HG02759 (cell line): ENCODE measurements at regions not wholly inside any gene's neighbourhood (a gene's known extent, or its start where the extent isn't known, plus 50 kb on each side); places are given as distances from the start of the nearest gene placed in this dataset.

Source experiments
- ATAC-seq: cut with Tn5 transposase; IDR thresholded peaks from one replicate; pipeline ENCODE4 v1.9.1; 2021; ENCODE audit warnings: mild to moderate bottlenecking, moderate library complexity; ENCODE audit not compliant: unreplicated experiment

DNA sequence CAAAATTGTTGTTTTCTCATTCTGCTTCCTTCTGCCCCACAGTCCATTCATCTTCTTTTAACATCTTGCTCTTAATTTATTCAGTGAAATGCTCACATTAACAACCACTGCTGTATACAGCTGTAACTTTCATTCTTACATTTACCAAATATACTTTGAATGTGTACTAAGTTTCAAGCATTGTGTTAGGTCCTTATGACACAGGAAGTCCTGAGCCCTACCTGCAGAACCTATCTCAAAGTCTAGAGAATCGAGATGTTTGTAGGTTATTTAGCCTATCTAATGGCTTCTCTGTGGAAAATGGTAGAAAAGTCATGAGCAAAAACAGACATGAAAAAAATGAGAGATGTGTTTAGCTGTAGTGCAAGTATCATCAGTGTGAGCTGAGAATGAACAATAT is 117.6 kb upstream of the MGAT4C start:
- no peak for ATAC-seq

DNA sequence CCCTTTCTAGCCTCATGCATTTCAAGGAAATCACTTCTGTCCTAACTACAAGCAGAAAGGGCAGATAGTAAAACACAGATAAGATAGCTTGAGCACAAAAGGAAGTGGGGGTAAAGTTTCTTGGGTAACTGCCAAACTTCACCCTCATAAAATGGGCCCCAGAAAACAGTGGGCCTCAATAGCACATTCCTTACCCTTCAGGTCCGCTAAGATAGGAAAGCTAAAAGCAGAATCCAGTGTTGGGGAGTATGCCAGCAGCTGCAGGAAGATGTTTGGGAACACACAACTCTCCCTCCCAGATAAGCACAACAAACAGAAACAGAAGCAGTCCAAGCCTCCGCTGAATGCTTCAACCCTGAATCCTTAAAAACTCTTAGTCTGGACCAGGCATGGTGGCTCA is 110.9 kb upstream of the MGAT4C start:
- ATAC-seq = no peak

DNA sequence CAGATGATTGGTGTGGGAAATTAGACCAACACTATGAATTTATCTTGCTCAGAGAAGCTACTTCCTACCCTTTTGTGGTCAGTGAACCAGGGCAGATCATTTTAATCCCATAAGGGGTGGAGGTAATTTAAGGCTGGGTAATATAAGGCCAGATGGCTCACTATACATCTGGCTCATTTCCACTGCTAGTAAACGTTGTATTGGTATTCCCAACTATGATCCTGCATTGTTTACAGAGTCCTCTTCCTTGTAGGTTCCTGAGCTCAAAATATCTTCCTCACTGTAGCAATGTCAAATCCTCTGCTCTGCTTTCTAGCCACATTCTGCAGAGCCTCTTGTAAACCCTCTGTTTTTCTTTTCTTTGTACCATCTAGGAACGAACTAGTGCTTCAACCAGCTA is 93.0 kb upstream of the MGAT4C start:
- no peak for ATAC-seq

DNA sequence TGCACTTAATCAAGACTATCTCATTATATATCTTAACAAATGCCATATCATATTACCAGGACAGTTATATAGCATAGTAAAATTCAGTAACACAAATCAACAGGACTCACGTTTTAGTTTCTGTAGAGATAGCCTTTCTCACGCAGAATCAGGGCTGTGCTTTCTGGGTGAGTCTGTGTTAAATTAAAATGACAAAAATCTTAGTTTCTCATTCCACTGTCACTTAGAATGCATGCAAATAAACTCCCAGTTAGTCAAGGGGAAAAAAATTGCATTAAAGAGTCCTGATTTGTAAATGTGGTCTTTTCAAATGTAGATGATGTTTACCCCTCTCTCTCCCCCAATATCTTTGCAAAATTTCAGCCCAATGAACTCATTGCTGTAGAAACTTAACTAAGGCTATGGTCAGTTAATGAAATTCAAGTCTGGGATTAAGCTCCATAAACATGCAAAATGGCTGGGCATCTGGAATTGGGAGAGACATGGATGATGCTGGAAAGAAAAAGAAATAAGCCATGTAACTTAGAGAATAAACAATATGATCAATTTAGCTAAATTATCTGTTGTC is 77.8 kb upstream of the MGAT4C start:
- ATAC-seq = no peak

DNA sequence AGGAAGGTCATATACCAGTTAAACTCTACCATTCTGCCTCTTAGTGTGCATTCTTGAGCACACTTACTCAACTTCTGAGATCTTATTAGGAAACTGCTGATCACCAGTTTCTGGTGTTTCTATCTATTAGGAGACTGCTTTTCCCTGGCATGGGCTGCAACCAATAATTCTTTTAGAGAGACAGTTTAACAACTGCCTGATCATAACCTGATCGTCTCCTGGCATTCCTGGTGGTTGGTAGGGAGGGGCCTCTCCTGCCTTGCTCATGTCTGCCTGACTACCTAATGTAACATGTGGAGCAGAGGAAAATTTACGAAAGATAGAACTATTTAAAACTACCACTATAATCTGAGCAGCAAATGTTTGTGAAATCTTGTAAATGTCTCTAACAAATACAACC is 75.3 kb upstream of the MGAT4C start:
- ATAC-seq = no peak

DNA sequence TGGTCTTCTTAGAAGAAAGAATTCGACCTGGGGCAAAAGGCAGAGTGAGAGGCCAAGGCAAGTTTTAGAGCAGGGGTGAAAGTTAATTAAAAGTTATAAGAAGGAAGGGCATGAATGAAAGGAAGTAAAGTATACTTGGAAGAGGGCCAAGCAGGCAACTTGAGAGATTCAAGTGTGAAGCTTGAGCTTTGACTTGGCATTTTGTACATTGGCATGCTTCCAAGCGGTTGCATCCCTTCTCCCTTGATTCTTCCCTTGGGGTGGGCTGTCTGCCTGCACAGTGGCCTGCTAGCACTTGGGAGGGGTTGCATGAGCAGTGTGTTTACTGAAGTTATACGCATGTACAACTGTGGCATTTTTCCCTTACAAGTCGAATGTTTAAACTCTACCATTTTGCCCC is 74.8 kb upstream of the MGAT4C start:
- no peak for ATAC-seq

DNA sequence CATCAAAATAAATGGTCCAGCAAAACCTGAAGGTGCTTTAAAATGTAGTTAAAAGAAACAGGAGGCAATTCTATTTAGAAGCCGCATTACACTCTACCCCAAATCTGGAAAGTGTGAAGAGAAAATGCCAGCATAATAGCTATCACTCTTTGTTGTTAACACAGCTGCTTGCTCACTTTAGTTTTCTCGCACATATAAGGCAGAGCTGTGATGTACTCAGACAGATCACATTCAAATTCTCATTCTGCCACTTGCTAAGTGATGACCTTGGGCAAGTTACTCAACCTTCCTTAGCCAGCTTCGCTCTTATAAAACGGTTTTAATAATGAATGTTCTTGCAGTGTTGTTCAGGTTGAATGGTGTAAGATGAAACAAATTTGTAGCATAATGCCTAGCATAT is 56.0 kb upstream of the MGAT4C start:
- no peak for ATAC-seq
